GM19395 (cell line): ENCODE measurements at regions not wholly inside any gene's neighbourhood (a gene's known extent, or its start where the extent isn't known, plus 50 kb on each side); places are given as distances from the start of the nearest gene placed in this dataset.
"Not testable (repeated sequence)": the region's sequence is repeated elsewhere in the genome, so short reads cannot be mapped to it uniquely, and the experiment has no call there.

ENCODE experiments used
- ATAC-seq: cut with Tn5 transposase; IDR thresholded peaks from one replicate; pipeline ENCODE4 v1.9.1; 2021; ENCODE audit warnings: mild to moderate bottlenecking, moderate library complexity; ENCODE audit not compliant: unreplicated experiment

GRCh38 chr19:29015569-29015968 is 197.4 kb downstream of the UQCRFS1 start:
- no peak for ATAC-seq

DNA sequence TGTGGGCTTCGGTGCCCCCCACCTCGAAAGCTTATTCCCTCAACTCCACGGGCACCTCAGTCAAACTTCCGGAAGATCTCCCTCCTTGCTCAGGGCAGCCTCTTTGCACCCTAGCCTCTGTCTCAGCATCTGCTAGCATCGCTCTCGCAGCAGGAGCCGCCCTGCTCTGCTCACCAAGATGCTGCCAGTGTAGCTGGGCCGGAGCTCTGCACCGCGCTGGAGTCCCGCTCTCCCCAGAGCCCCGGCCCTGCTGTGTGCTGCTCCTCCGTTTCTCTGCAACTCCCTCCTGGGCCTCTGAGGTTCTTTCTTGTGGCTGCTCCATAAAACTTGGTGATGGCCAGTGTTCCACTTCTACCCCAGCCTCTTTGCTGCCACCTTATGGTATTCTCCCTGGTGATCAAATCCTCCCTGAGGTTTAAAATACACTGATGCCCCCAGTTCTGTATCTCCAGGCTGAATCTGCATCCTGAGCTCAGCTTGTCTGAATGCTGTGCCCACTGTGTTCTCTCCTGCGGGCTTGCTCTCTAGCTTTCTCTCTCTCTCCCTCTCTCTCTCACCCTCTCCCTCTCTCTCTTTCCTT is 198.0 kb downstream of the UQCRFS1 start:
- no peak for ATAC-seq

DNA sequence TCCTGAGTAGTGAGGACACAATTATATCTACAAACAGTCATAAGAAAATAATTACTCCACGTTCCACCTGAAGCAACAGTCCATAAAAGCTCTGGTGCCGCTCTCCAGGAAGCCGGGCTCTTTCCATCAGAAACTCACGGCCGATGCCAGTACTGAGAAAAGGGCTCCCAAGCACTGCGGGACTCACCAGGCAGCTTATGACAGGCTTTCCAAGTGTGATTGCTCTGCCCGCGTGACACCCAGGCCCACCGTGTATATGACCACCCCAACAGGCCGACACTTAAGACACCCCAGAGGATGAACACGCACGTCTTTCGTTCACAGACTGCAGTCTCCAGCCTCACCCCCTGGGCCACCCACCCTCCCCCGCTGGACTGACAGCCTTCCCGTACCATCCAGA is 199.0 kb downstream of the UQCRFS1 start:
- ATAC-seq, result no peak

- no peak for ATAC-seq
These were observed 199.6 kb downstream of the UQCRFS1 start for GRCh38 chr19:29013325-29013724.

DNA sequence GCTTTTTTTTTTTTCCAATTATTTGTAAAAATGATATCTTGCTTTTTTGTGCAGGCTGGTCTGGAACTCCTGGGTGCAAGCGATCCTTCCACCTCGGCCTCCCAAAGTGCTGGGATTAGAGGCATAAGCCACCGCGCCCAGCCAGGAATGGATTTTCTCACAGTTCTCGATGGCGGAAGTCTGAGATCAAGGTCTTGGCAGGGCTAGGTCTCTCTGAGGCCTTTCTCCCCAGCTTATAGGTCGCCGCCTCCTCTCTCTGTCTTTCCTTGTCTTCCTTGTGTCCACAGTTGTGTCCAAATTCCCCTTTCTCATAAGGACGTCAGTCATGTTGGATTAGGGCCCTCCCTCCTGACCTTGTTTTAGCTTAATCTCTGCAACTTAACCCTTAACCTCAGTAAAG is 200.5 kb downstream of the UQCRFS1 start:
- ATAC-seq, result no peak

DNA sequence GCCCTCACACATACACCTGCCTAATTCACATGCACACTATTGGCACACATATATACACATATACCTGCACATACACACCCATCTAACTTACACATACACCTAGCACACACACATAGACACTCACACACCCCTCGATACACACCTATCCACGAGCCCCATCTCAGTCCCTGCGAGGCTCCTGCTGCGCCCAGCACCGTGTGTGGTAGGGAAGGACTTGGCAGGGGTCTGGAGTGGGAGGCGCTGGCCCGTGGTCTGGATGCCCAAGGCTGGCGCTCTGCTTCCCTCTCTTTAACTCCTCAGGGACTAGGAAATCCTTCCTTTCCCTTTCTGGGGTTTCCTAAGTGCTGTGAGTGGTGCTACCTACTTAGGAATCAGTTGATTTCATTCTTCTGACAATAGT is 202.7 kb downstream of the UQCRFS1 start:
- ATAC-seq, result no peak

DNA sequence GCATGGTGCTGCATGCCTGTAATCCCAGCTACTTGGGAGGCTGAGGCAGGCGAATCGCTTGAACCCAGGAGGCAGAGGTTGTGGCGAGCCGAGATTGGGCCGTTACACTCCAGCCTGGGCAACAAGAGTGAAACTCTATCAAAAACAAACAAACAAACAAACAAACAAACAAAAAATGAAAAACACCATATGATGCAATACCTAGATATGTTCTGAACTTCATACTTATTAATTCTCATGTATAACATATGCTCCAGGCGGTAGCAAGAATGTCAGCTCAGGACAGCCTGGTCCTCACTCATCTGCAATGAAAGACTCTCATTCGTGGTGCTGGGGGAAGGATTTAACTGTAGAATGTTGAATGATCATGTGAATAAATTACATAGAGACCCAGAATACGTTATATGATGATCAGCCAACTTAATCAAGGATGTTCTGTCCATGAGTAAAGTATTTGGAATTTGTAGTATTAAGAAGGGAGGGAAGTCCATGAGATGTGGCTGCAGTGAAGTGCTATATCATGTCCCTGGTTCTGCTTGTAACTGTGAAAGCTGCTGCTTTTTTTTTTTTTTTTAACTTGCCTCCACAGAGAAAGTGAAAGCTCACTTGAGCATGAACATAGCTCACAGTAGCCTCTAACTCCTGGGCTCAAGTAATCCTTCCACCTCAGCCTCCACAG is 206.8 kb downstream of the UQCRFS1 start:
- ATAC-seq, result no peak

DNA sequence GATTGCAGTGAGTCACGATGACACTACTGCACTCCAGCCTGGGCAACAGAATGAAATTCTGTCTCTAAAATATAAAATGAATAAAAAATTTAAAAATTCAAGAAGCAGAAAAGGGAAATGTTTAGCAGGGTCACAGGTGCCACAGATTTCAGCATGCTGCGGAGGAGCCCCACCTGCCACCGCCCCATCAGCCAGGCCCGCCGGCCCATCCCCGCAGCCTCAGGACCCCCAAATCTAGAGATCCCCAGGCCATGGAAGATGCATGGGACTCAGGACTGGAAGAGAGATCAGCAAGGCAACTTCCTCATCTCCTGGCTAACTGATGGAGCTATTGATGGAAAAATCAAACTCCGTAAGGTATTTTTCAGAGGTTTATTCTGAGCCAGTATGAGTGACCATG is 208.2 kb downstream of the UQCRFS1 start:
- ATAC-seq, result no peak

DNA sequence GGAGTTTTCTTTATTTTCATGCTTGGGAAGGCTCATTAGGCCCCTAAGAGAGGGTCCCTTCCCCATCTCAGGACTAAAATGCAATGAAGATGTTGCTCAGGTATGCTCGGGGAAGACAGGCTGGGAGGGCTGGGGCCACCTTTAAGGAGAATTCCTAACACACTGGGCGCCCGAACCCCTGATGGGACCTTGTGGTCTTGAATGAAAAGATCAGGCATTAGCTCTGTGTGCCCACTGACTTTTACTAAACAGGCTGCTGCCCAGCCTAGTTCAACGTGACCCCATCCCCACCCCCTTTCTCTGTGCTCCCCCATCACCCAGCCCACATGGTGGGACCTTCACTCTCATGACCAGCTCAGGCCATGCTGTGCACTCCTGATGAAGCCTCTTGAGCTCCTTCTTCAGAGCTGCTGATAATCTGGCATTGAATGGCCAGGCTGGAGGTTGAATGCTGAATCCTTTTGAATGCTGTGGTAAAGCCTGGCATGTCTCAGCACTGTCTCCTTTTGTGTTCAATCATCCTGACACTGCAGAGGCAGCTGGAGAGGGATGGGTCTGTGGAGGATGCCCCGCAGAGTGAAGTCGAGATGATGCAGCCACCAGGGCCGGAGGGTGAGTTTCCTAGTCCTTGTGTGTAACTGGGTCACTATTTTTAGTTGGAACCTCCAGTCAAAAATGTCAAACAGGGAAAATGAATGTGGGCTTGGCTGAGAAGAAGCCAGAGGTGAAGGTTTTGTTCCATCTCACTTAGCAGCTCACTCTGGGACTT is 209.1 kb downstream of the UQCRFS1 start:
- ATAC-seq, result no peak

DNA sequence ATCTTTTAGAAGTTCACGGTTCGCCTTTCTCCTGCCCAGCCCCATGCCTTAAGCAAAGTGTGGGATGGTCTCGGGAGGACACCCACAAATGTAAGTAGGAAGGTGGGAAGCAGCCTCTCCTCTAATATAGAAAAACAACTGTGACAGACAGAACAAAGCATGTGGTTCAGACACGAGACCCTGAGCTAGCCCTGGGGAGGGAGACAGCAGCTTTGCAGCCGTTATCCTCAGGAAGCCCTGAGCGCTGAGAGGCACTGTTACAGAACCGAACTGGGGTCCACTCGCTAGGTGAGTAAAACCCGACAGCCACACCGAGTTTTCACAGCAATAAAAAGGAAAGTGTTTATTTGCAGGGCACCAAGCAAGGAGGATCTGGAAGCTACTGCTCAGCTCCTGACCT is 210.6 kb downstream of the UQCRFS1 start:
- ATAC-seq, result no peak

- no peak for ATAC-seq
These were observed 211.2 kb downstream of the UQCRFS1 start for GRCh38 chr19:29001597-29002245.

DNA sequence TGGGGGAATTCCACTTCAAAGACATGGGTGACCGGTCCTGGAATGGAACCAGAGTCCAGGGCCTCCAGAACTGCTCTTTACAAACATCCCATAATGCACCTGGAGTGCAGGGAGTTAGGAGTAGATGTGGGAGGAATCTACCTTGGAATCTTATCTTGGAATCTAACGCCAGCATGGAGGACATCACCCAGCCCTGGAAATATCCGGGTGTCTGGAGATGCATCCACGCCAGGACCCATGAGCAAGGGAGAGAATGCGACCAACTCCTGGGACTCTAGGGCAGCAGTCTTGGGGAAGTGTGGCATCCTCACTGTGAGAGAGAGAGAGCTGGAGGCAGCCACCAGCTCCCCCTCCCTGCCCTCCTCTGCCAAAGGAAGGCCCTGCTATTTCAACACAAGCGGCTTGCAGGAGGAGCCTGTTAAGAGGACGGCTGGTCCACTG is 211.8 kb downstream of the UQCRFS1 start:
- no peak for ATAC-seq

GRCh38 chr19:28999724-29000433 is 213.1 kb downstream of the UQCRFS1 start:
- no peak for ATAC-seq

GRCh38 chr19:28998974-28999373 is 214.0 kb downstream of the UQCRFS1 start:
- ATAC-seq, result no peak

- ATAC-seq, result not testable (repeated sequence)
These were observed 215.1 kb downstream of the UQCRFS1 start for GRCh38 chr19:28997866-28998265.

DNA sequence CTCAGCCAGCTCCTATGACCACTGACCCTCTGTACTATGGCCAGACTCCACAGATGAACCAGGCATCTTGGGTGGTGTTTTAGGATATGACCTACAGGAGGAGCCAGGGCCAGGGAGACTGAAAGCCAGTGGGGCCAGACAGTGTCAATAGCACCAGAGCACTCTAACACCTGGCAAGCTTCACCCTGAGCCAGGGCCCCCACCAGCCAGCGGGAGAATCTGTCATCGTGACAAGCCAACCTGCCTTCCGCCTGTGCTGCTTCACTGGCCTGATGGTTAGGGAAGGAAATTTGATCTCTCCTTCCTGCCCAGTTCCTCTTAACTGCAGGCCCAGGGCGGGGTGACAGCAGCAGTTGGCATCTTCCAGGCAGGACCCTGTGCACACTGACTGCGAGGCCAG is 222.4 kb downstream of the UQCRFS1 start:
- ATAC-seq, result no peak

GRCh38 chr19:28989739-28990138 is 223.2 kb downstream of the UQCRFS1 start:
- ATAC-seq, result no peak

- no peak for ATAC-seq
These were observed 224.9 kb downstream of the UQCRFS1 start for GRCh38 chr19:28988066-28988465.

GRCh38 chr19:28987177-28987576 is 225.8 kb downstream of the UQCRFS1 start:
- ATAC-seq, result no peak

DNA sequence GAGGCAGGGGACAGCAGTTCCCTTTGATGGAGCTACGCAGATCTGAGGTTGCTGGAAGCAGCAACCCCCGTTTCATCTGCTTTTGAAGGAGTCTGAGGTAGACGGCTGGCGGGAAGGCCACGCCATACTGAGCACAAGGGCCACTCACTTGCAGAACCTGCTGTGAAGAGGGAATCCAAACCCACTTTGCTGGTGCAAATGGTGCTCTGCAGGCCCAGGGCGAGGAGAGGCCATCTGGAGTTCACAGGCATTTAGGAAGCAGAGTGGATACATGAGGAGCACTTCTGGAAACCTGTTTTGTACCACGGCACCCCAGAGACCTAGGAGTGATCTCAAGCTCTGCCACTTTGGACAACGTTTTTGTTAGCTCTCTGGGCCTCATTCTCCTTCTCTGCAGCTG is 227.8 kb downstream of the UQCRFS1 start:
- ATAC-seq, result no peak

DNA sequence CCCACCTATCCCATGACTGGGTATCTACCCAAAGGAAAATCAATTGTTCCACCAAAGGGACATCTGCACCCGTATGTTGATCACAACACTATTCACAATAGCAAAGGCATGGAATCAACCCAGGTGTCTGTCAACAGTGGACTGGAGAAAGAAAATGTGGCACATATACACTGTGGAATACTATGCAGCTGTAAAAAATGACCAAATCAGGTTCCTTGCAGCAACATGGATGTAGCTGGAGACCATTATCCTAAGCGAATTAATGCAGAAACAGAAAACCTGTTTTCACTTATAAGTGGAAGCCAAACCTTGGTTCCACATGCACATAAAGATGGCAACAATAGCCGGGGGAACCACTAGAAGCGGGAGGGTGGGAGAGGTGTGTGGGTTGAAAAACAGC is 228.6 kb downstream of the UQCRFS1 start:
- no peak for ATAC-seq
